ENCODE measurements at regions not wholly inside any gene's neighbourhood (a gene's known extent, or its start where the extent isn't known, plus 50 kb on each side); places are given as distances from the start of the nearest gene placed in this dataset.

GRCh38 chr6:14591998-14592397 is 474.4 kb downstream of the CD83 start:
- Histone ChIP-seq H3K9me2 (ENCODE audit: insufficient read depth, low read length) (no peaks in the 10 kb centered on the region), H3K4me2 (ENCODE audit: low read length) (no peak overlapping the region), H3K36me3 (ENCODE audit: insufficient read depth, low read length) (no peaks in the 10 kb centered on the region), H3K4me3 (ENCODE audit: low read length) (no peak overlapping the region), H4K20me1 (ENCODE audit: insufficient read depth) (no peaks in the 10 kb centered on the region), H2AFZ (ENCODE audit: low read depth, low read length) (no peak overlapping the region), H3K79me2 (replicated peaks; ENCODE audit: insufficient read depth, low read length) (no peaks in the 10 kb centered on the region), H3K27me3 (ENCODE audit: insufficient read depth, low read depth, low read length) (no peaks in the 10 kb centered on the region), H3F3A (ENCODE audit: insufficient read depth, low read length, poor library complexity, severe bottlenecking) (no peaks in the 10 kb centered on the region), H3K9ac (ENCODE audit: low read length) (no peak overlapping the region), H3K9me3 (ENCODE audit: low read length) (no peaks in the 10 kb centered on the region), H3K27ac (ENCODE audit: low read length) (no peak overlapping the region)
- no peak for TF ChIP-seq RAD21 (conservative IDR thresholded peaks at IDR 0.05)
- no peak for TF ChIP-seq CTCF (IDR thresholded peaks at IDR 0.05; ENCODE audit: poor library complexity, severe bottlenecking)
- TF ChIP-seq SMC3 (conservative IDR thresholded peaks at IDR 0.05; ENCODE audit: poor library complexity), result no peak
- no peak for TF ChIP-seq REST (IDR thresholded peaks at IDR 0.05; ENCODE audit: borderline replicate concordance)
- TF ChIP-seq EP300 (conservative IDR thresholded peaks at IDR 0.05; ENCODE audit: poor library complexity, severe bottlenecking), result no peak
- TF ChIP-seq EZH2 (IDR thresholded peaks at IDR 0.05; ENCODE audit: borderline replicate concordance, insufficient read depth, low read length, poor library complexity, severe bottlenecking), result no peak
- no peak for TF ChIP-seq MXI1 (conservative IDR thresholded peaks at IDR 0.05; ENCODE audit: poor library complexity, severe bottlenecking)
- TF ChIP-seq TAF1 (IDR thresholded peaks at IDR 0.05; ENCODE audit: low read depth), result no peak
- no peak for TF ChIP-seq POLR2AphosphoS5 (IDR thresholded peaks at IDR 0.05)

GRCh38 chr6:14593286-14593685 is 475.7 kb downstream of the CD83 start:
- Histone ChIP-seq H3K36me3 (ENCODE audit: insufficient read depth, low read length) (no peaks in the 10 kb centered on the region), H3K4me3 (ENCODE audit: low read length) (no peak overlapping the region), H3K9me2 (ENCODE audit: insufficient read depth, low read length) (no peaks in the 10 kb centered on the region), H4K20me1 (ENCODE audit: insufficient read depth) (no peaks in the 10 kb centered on the region), H3K27ac (ENCODE audit: low read length) (no peak overlapping the region), H3F3A (ENCODE audit: insufficient read depth, low read length, poor library complexity, severe bottlenecking) (no peaks in the 10 kb centered on the region), H3K79me2 (replicated peaks; ENCODE audit: insufficient read depth, low read length) (no peaks in the 10 kb centered on the region), H2AFZ (ENCODE audit: low read depth, low read length) (no peak overlapping the region), H3K4me2 (ENCODE audit: low read length) (no peak overlapping the region), H3K9me3 (ENCODE audit: low read length) (no peaks in the 10 kb centered on the region), H3K27me3 (ENCODE audit: insufficient read depth, low read depth, low read length) (no peaks in the 10 kb centered on the region), H3K9ac (ENCODE audit: low read length) (no peak overlapping the region)
- TF ChIP-seq RAD21 (conservative IDR thresholded peaks at IDR 0.05), result no peak
- TF ChIP-seq EZH2 (IDR thresholded peaks at IDR 0.05; ENCODE audit: borderline replicate concordance, insufficient read depth, low read length, poor library complexity, severe bottlenecking), result no peak
- no peak for TF ChIP-seq MXI1 (conservative IDR thresholded peaks at IDR 0.05; ENCODE audit: poor library complexity, severe bottlenecking)
- TF ChIP-seq EP300 (conservative IDR thresholded peaks at IDR 0.05; ENCODE audit: poor library complexity, severe bottlenecking), result no peak
- TF ChIP-seq CTCF (IDR thresholded peaks at IDR 0.05; ENCODE audit: poor library complexity, severe bottlenecking), result no peak
- TF ChIP-seq POLR2AphosphoS5 (IDR thresholded peaks at IDR 0.05), result no peak
